Keratinocyte (primary cell): ENCODE measurements at regions not wholly inside any gene's neighbourhood (a gene's known extent, or its start where the extent isn't known, plus 50 kb on each side); places are given as distances from the start of the nearest gene placed in this dataset.
"Not testable (repeated sequence)": the region's sequence is repeated elsewhere in the genome, so short reads cannot be mapped to it uniquely, and the experiment has no call there.

ENCODE experiments used
- DNase-seq: peaks from one replicate; pipeline ENCODE4 v3.0.0-alpha.2; 2011; ENCODE audit warnings: low read depth, missing footprints, low spot score
- FAIRE-seq: peaks from 2 replicates; lab custom pipeline; 2011; peaks lifted over from hg19 to GRCh38; lab: Jason Lieb, UNC
- H2AFZ ChIP-seq: 2 replicates; pipeline ENCODE4 v1.6.0; 2012; ENCODE audit warnings: low read length, control low read depth, inconsistent platforms; ENCODE audit not compliant: control insufficient read depth
- H3K27ac ChIP-seq: 2 replicates; pipeline ENCODE4 v1.5.1; 2011; ENCODE audit warnings: low read length; ENCODE audit not compliant: control insufficient read depth, insufficient read depth
- H3K27me3 ChIP-seq: 3 replicates; pipeline ENCODE4 v1.6.0; 2011; ENCODE audit warnings: low read length; ENCODE audit not compliant: control insufficient read depth, insufficient read depth; ENCODE audit errors: extremely low read depth
- H3K36me3 ChIP-seq, 2 experiments: 2 replicates in 1 of 2; 3 replicates in 1 of 2; pipeline ENCODE4 v1.5.1; 2011; ENCODE audit warnings: low read length in 2 of 2, mild to moderate bottlenecking in 1 of 2; ENCODE audit not compliant: control insufficient read depth in 2 of 2, insufficient read depth in 2 of 2; ENCODE audit errors: extremely low read depth in 1 of 2
- H3K4me1 ChIP-seq: 3 replicates; pipeline ENCODE4 v1.5.1; 2011; ENCODE audit warnings: low read length; ENCODE audit not compliant: control insufficient read depth, insufficient read depth; ENCODE audit errors: extremely low read depth
- H3K4me2 ChIP-seq: 3 replicates; pipeline ENCODE4 v1.6.0; 2011; ENCODE audit warnings: low read depth, low read length; ENCODE audit not compliant: control insufficient read depth, insufficient read depth; ENCODE audit errors: extremely low read depth
- H3K4me3 ChIP-seq, 3 experiments: fragments of 200-600 bp in 1 of 3; sonication (generic) in 1 of 3; 2 replicates in 2 of 3; 3 replicates in 1 of 3; pipeline ENCODE4 v1.5.1; 2011 to 2016; ENCODE audit warnings: low read length in 3 of 3, mild to moderate bottlenecking in 3 of 3, control low read depth in 2 of 3, inconsistent platforms in 1 of 3, low read depth in 1 of 3, mixed read lengths in 1 of 3, mixed run types in 1 of 3, moderate library complexity in 1 of 3; ENCODE audit not compliant: control insufficient read depth in 2 of 3, insufficient read depth in 2 of 3; ENCODE audit errors: extremely low read depth in 1 of 3
- H3K79me2 ChIP-seq: 2 replicates; pipeline ENCODE4 v1.6.0; 2012; ENCODE audit warnings: low read length; ENCODE audit not compliant: control insufficient read depth, insufficient read depth
- H3K9ac ChIP-seq: 3 replicates; pipeline ENCODE4 v1.6.0; 2011; ENCODE audit warnings: low read length; ENCODE audit not compliant: control insufficient read depth, insufficient read depth; ENCODE audit errors: extremely low read depth
- H3K9me1 ChIP-seq: 3 replicates; pipeline ENCODE4 v1.6.0; 2011; ENCODE audit warnings: low read length; ENCODE audit not compliant: control insufficient read depth, insufficient read depth; ENCODE audit errors: extremely low read depth
- H3K9me3 ChIP-seq: 2 replicates; pipeline ENCODE4 v1.5.1; 2012; ENCODE audit warnings: low read depth, low read length; ENCODE audit not compliant: control insufficient read depth
- H4K20me1 ChIP-seq: 3 replicates; pipeline ENCODE4 v1.6.0; 2011; ENCODE audit warnings: low read length; ENCODE audit not compliant: control insufficient read depth, insufficient read depth; ENCODE audit errors: extremely low read depth
- CTCF ChIP-seq, 3 experiments: IDR thresholded peaks in 1 of 3; conservative IDR thresholded peaks in 1 of 3; optimal IDR thresholded peaks in 1 of 3; 2 replicates in 2 of 3; 3 replicates in 1 of 3; pipeline versions ENCODE3 to v1.5.1; 2011; ENCODE audit warnings: low read length in 3 of 3, mild to moderate bottlenecking in 3 of 3, moderate library complexity in 2 of 3, control low read depth in 1 of 3, inconsistent platforms in 1 of 3; ENCODE audit not compliant: insufficient read depth in 2 of 3; ENCODE audit errors: extremely low read depth in 1 of 3
- EZH2 ChIP-seq: IDR thresholded peaks from one replicate; pipeline ENCODE4 v1.6.1; 2012; ENCODE audit warnings: inconsistent platforms, mild to moderate bottlenecking, low read length, moderate library complexity
- dilution Hi-C: fragments of 300-500 bp; cut with MboI; formaldehyde crosslinking; loops from one replicate; pipeline ENCODE4 v1.7.0; 2020; ENCODE audit warnings: low sequenced_read_pairs; ENCODE audit not compliant: extremely low pct_ligation_motif_present

- Histone ChIP-seq H2AFZ (no peak overlapping the region), H3K36me3 (no peaks in the 10 kb centered on the region), H3K9ac (no peak overlapping the region), H3K4me2 (no peak overlapping the region), H3K27ac (no peak overlapping the region), H3K9me1 (no peaks in the 10 kb centered on the region), H3K79me2 (no peaks in the 10 kb centered on the region), H3K27me3 (no peaks in the 10 kb centered on the region), H4K20me1 (no peaks in the 10 kb centered on the region), H3K4me1 (no peaks in the 10 kb centered on the region), H3K4me3 (no peak overlapping the region), H3K9me3 (no peaks in the 10 kb centered on the region)
- no peak for TF ChIP-seq EZH2
- TF ChIP-seq CTCF (optimal IDR thresholded peaks at IDR 0.05 in 1 of 3, IDR thresholded peaks at IDR 0.05 in 1 of 3, conservative IDR thresholded peaks at IDR 0.05 in 1 of 3; ENCODE audit: extremely low read depth in 1 of 3, insufficient read depth in 2 of 3, low read length in 3 of 3), result no peak
- no peak for FAIRE-seq
- DNase-seq, result no peak
- dilution Hi-C loops, result no loop called here
Measured at GRCh38 chr22:23418159-23418788, 161.8 kb downstream of the IGLL1 start.

- H3K79me2 ChIP-seq, FAIRE-seq, H3K4me3 ChIP-seq, DNase-seq, H4K20me1 ChIP-seq, dilution Hi-C loops, H3K9ac ChIP-seq, H3K4me1 ChIP-seq, H3K27ac ChIP-seq, H3K4me2 ChIP-seq, H3K9me1 ChIP-seq, H3K27me3 ChIP-seq, H2AFZ ChIP-seq, H3K9me3 ChIP-seq, H3K36me3 ChIP-seq: not testable (repeated sequence)
Measured at GRCh38 chr22:23417327-23417726, 162.8 kb downstream of the IGLL1 start.

- H3K27me3 ChIP-seq, DNase-seq, H3K9me1 ChIP-seq, H3K4me2 ChIP-seq, H3K9ac ChIP-seq, H4K20me1 ChIP-seq, H3K79me2 ChIP-seq, dilution Hi-C loops, H3K9me3 ChIP-seq, FAIRE-seq, H3K27ac ChIP-seq, H3K36me3 ChIP-seq, H2AFZ ChIP-seq, H3K4me1 ChIP-seq, H3K4me3 ChIP-seq: not testable (repeated sequence)
Measured at GRCh38 chr22:23416169-23416690, 163.9 kb downstream of the IGLL1 start.
